Neural crest cell (in vitro differentiated cells): ENCODE measurements at regions not wholly inside any gene's neighbourhood (a gene's known extent, or its start where the extent isn't known, plus 50 kb on each side); places are given as distances from the start of the nearest gene placed in this dataset.

ENCODE experiments used
- DNase-seq: peaks from one replicate; pipeline ENCODE4 v3.0.0; 2021; ENCODE audit warnings: low read depth, mixed read lengths, low spot score
- H3K27ac Mint-ChIP-seq: one replicate; pipeline ENCODE4 v1.8.0; 2021; ENCODE audit warnings: mild to moderate bottlenecking, mixed read lengths; ENCODE audit not compliant: unreplicated experiment
- H3K27me3 Mint-ChIP-seq: 2 replicates; pipeline ENCODE4 v1.8.0; 2021; ENCODE audit warnings: low read depth, mild to moderate bottlenecking, mixed read lengths
- H3K36me3 Mint-ChIP-seq: 2 replicates; pipeline ENCODE4 v1.8.0; 2021; ENCODE audit warnings: low read depth, mild to moderate bottlenecking, mixed read lengths
- H3K4me1 Mint-ChIP-seq: 2 replicates; pipeline ENCODE4 v1.8.0; 2021; ENCODE audit warnings: mixed read lengths
- H3K4me3 Mint-ChIP-seq: one replicate; pipeline ENCODE4 v1.8.0; 2021; ENCODE audit warnings: mild to moderate bottlenecking, mixed read lengths
- H3K9me3 Mint-ChIP-seq: 2 replicates; pipeline ENCODE4 v1.8.0; 2021; ENCODE audit warnings: mixed read lengths
- CTCF ChIP-seq: fragments of 200-600 bp; sonication (generic); conservative IDR thresholded peaks from 2 replicates; pipeline ENCODE4 v1.5.0; 2021; ENCODE audit warnings: antibody characterized with exemption, mild to moderate bottlenecking

GRCh38 chr11:24068197-24068596, 428.7 kb upstream of the LUZP2 start:
- Mint-ChIP-seq H3K27me3 (no peaks in the 10 kb centered on the region), H3K9me3 (peaks cover 2% of the 10 kb centered on the region), H3K4me3 (no peak overlapping the region), H3K36me3 (no peaks in the 10 kb centered on the region), H3K27ac (no peak overlapping the region), H3K4me1 (peaks cover 15% of the 10 kb centered on the region)
- no peak for TF ChIP-seq CTCF
- no peak for DNase-seq

GRCh38 chr11:24070435-24070834, 426.4 kb upstream of the LUZP2 start:
- no peak for TF ChIP-seq CTCF
- H3K27ac Mint-ChIP-seq: no peak overlapping the region
- H3K36me3 Mint-ChIP-seq: no peaks in the 10 kb centered on the region
- H3K27me3 Mint-ChIP-seq: no peaks in the 10 kb centered on the region
- no peaks in the 10 kb centered on the region for H3K4me1 Mint-ChIP-seq
- H3K4me3 Mint-ChIP-seq: no peak overlapping the region
- DNase-seq: no peak
- H3K9me3 Mint-ChIP-seq: peaks cover 2% of the 10 kb centered on the region

- H3K4me1 Mint-ChIP-seq: no peaks in the 10 kb centered on the region
- no peaks in the 10 kb centered on the region for H3K9me3 Mint-ChIP-seq
- H3K27me3 Mint-ChIP-seq: no peaks in the 10 kb centered on the region
- no peak overlapping the region for H3K27ac Mint-ChIP-seq
- DNase-seq: no peak
- no peak for TF ChIP-seq CTCF
- no peak overlapping the region for H3K4me3 Mint-ChIP-seq
- H3K36me3 Mint-ChIP-seq: no peaks in the 10 kb centered on the region
Observed at GRCh38 chr11:24078018-24078417, 418.8 kb upstream of the LUZP2 start.

GRCh38 chr11:24082241-24082640, 414.6 kb upstream of the LUZP2 start:
- Mint-ChIP-seq H3K4me1 (no peaks in the 10 kb centered on the region), H3K27ac (no peak overlapping the region), H3K36me3 (no peaks in the 10 kb centered on the region), H3K27me3 (no peaks in the 10 kb centered on the region), H3K4me3 (no peak overlapping the region), H3K9me3 (no peaks in the 10 kb centered on the region)
- no peak for TF ChIP-seq CTCF
- DNase-seq: no peak

- Mint-ChIP-seq H3K27ac (no peak overlapping the region), H3K36me3 (no peaks in the 10 kb centered on the region), H3K27me3 (no peaks in the 10 kb centered on the region), H3K4me3 (no peak overlapping the region), H3K9me3 (no peaks in the 10 kb centered on the region), H3K4me1 (no peaks in the 10 kb centered on the region)
- no peak for DNase-seq
- no peak for TF ChIP-seq CTCF
Observed at GRCh38 chr11:24082860-24083259, 414.0 kb upstream of the LUZP2 start.

GRCh38 chr11:24084956-24085355, 411.9 kb upstream of the LUZP2 start:
- no peak overlapping the region for H3K27ac Mint-ChIP-seq
- DNase-seq: no peak
- TF ChIP-seq CTCF: no peak
- no peaks in the 10 kb centered on the region for H3K36me3 Mint-ChIP-seq
- H3K4me1 Mint-ChIP-seq: no peaks in the 10 kb centered on the region
- no peaks in the 10 kb centered on the region for H3K9me3 Mint-ChIP-seq
- H3K27me3 Mint-ChIP-seq: no peaks in the 10 kb centered on the region
- no peak overlapping the region for H3K4me3 Mint-ChIP-seq
